ENCODE measurements at regions not wholly inside any gene's neighbourhood (a gene's known extent, or its start where the extent isn't known, plus 50 kb on each side); places are given as distances from the start of the nearest gene placed in this dataset.

DNA sequence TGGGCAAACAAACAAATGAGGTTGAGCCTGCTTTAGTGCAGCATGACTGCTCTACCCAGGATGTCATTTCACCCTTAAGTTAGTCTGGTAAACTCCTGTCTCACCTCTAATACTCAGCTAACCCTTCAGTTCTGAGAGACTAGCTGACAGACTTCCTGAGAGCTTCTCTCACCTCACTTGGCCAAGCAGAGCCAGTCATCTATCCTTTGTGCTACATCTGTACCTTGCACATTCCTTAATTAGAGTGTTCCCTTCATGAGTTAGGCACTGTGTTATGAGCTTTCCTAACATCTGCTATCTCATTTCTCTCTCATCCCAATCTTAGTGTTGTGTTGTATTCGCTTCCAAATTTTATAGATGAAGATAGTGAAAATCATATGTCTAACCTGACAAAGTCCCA, 220.1 kb upstream of the PIK3C3 start:
- Histone ChIP-seq H3K9me3 (no peaks in the 10 kb centered on the region), H3K27me3 (replicated peaks in 1 of 2; ENCODE audit: control insufficient read depth in 2 of 2, extremely low read depth in 1 of 2, insufficient read depth in 2 of 2, low read length in 1 of 2) (no peaks in the 10 kb centered on the region), H3K36me3 (ENCODE audit: control insufficient read depth in 2 of 2, extremely low read depth in 1 of 2, insufficient read depth in 1 of 2, low read length in 1 of 2) (no peaks in the 10 kb centered on the region), H3K27ac (ENCODE audit: low read length) (no peak overlapping the region), H3K4me1 (ENCODE audit: control insufficient read depth in 1 of 2, extremely low read depth in 1 of 2, insufficient read depth in 2 of 2, low read length in 2 of 2) (no peaks in the 10 kb centered on the region), H3K4me3 (ENCODE audit: control insufficient read depth in 1 of 2, extremely low read depth in 1 of 2, low read length in 1 of 2) (no peak overlapping the region)
- peaks cover 0 to 4% (median 0%) of the 10 kb centered on the region in 3 donors for H3K9me3 Mint-ChIP-seq
- ATAC-seq (replicated peaks in 1 of 4) (no peak), DNase-seq (no peak)
- H3K27me3 Mint-ChIP-seq = no peaks in the 10 kb centered on the region
- no CpG with 5 or more reads among the region's 1 CpG for WGBS (ENCODE audit: insufficient coverage)
- H3K4me1 Mint-ChIP-seq = no peaks in the 10 kb centered on the region
- no peak overlapping the region for H3K4me3 Mint-ChIP-seq
- no peak overlapping the region for H3K27ac Mint-ChIP-seq
- H3K36me3 Mint-ChIP-seq = no peaks in the 10 kb centered on the region
- ChIA-PET POLR2A (no interaction called here), CTCF (no interaction called here)

DNA sequence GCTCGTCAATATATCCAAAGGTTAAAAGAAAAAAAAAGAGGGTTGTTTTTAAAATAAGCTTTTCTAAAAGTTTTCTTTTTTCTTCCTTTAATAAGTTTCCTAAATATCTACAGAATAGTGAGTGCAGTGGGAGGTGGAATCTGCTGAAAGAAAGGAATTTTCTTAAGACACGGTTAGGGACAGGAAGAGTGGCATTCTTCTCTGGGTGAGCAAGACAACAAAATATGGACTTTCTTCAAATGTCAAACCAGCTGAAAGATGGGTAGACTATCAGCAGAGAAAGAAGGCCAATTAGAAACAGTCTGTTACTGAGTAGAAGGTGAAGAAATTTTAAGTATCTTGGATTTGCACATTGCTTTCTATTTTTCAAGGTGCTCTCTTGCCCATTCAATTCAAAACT, 222.7 kb upstream of the PIK3C3 start:
- no peaks in the 10 kb centered on the region for H3K27me3 Mint-ChIP-seq
- no peak for DNase-seq
- no peak overlapping the region for H3K27ac Mint-ChIP-seq
- Histone ChIP-seq H3K9me3 (no peaks in the 10 kb centered on the region), H3K27me3 (replicated peaks in 1 of 2; ENCODE audit: control insufficient read depth in 2 of 2, extremely low read depth in 1 of 2, insufficient read depth in 2 of 2, low read length in 1 of 2) (no peaks in the 10 kb centered on the region), H3K4me3 (ENCODE audit: control insufficient read depth in 1 of 2, extremely low read depth in 1 of 2, low read length in 1 of 2) (no peak overlapping the region), H3K4me1 (ENCODE audit: control insufficient read depth in 1 of 2, extremely low read depth in 1 of 2, insufficient read depth in 2 of 2, low read length in 2 of 2) (no peaks in the 10 kb centered on the region), H3K27ac (ENCODE audit: low read length) (no peak overlapping the region), H3K36me3 (ENCODE audit: control insufficient read depth in 2 of 2, extremely low read depth in 1 of 2, insufficient read depth in 1 of 2, low read length in 1 of 2) (no peaks in the 10 kb centered on the region)
- ChIA-PET POLR2A (interaction anchor here in 1 of 2 donors (0.5 kb wide), 1 partner anchor 461 kb away, joined by 3 read pairs; no protein-coding TSS in a partner anchor), CTCF (interaction anchor here in 1 of 2 donors (1.0 kb wide), 1 partner anchor 19 kb away, joined by 3 read pairs; no protein-coding TSS in a partner anchor)
- H3K4me1 Mint-ChIP-seq = no peaks in the 10 kb centered on the region
- WGBS (ENCODE audit: insufficient coverage) = 100% methylated on average over 1 of the region's 2 CpGs
- no peak overlapping the region for H3K4me3 Mint-ChIP-seq
- H3K9me3 Mint-ChIP-seq = peaks cover 0 to 4% (median 0%) of the 10 kb centered on the region in 3 donors
- H3K36me3 Mint-ChIP-seq = no peaks in the 10 kb centered on the region
- no peak for ATAC-seq (replicated peaks in 1 of 4)

DNA sequence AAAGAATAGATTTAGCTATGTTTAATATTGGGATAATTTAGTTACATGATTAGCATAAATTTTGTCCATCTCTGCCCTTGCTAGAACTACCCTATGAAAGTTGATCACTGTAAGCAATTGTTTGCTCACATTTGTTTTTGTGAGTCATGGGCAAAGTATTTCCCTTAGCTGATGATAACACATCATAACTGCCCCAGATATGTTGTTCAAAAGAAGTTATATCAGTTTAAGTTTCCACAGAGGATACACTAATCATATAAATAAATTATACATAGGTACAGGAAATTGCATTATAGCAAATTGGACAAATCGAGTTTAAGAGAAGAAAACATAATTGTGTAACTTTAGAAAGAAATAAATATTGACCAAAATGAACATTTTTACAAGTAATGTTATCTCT, 223.2 kb upstream of the PIK3C3 start:
- Histone ChIP-seq H3K27ac (ENCODE audit: low read length) (no peak overlapping the region), H3K4me3 (ENCODE audit: control insufficient read depth in 1 of 2, extremely low read depth in 1 of 2, low read length in 1 of 2) (no peak overlapping the region), H3K9me3 (no peaks in the 10 kb centered on the region), H3K36me3 (ENCODE audit: control insufficient read depth in 2 of 2, extremely low read depth in 1 of 2, insufficient read depth in 1 of 2, low read length in 1 of 2) (no peaks in the 10 kb centered on the region), H3K4me1 (ENCODE audit: control insufficient read depth in 1 of 2, extremely low read depth in 1 of 2, insufficient read depth in 2 of 2, low read length in 2 of 2) (no peaks in the 10 kb centered on the region), H3K27me3 (replicated peaks in 1 of 2; ENCODE audit: control insufficient read depth in 2 of 2, extremely low read depth in 1 of 2, insufficient read depth in 2 of 2, low read length in 1 of 2) (no peaks in the 10 kb centered on the region)
- DNase-seq (no peak), ATAC-seq (replicated peaks in 1 of 4) (no peak)
- Mint-ChIP-seq H3K9me3 (peaks cover 0 to 4% (median 0%) of the 10 kb centered on the region in 3 donors), H3K27ac (no peak overlapping the region), H3K4me3 (no peak overlapping the region), H3K36me3 (no peaks in the 10 kb centered on the region), H3K27me3 (no peaks in the 10 kb centered on the region), H3K4me1 (no peaks in the 10 kb centered on the region)
- CTCF ChIA-PET = interaction anchor here in 1 of 2 donors (1.0 kb wide), 1 partner anchor 19 kb away, joined by 3 read pairs; no protein-coding TSS in a partner anchor
- no CpG with 5 or more reads among the region's 1 CpG for WGBS (ENCODE audit: insufficient coverage)
- POLR2A ChIA-PET = no interaction called here

DNA sequence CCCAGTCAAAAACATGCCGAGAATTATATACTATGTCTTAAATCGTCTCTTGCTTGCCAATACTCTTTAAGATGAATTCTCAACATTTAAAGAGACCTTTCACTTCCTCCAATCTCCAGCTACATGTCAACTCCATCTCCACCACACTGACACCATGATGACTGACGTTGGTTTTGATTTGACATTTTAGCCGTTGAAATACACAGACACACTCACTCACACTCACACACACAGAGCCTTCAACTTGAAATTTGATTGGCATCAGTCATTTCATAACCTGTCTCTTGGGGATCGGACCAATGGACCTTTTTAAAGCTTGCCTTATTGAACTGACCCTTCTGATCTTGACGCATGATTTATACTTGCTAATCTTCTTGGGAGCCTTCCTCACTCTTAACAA, 230.8 kb upstream of the PIK3C3 start:
- Mint-ChIP-seq H3K4me1 (no peaks in the 10 kb centered on the region), H3K27ac (no peak overlapping the region), H3K36me3 (no peaks in the 10 kb centered on the region), H3K27me3 (no peaks in the 10 kb centered on the region), H3K4me3 (no peak overlapping the region), H3K9me3 (peaks cover 0 to 7% (median 4%) of the 10 kb centered on the region in 3 donors)
- Histone ChIP-seq H3K4me3 (ENCODE audit: control insufficient read depth in 1 of 2, extremely low read depth in 1 of 2, low read length in 1 of 2) (no peak overlapping the region), H3K9me3 (no peaks in the 10 kb centered on the region), H3K27ac (ENCODE audit: low read length) (no peak overlapping the region), H3K27me3 (replicated peaks in 1 of 2; ENCODE audit: control insufficient read depth in 2 of 2, extremely low read depth in 1 of 2, insufficient read depth in 2 of 2, low read length in 1 of 2) (no peaks in the 10 kb centered on the region), H3K4me1 (ENCODE audit: control insufficient read depth in 1 of 2, extremely low read depth in 1 of 2, insufficient read depth in 2 of 2, low read length in 2 of 2) (no peaks in the 10 kb centered on the region), H3K36me3 (ENCODE audit: control insufficient read depth in 2 of 2, extremely low read depth in 1 of 2, insufficient read depth in 1 of 2, low read length in 1 of 2) (no peaks in the 10 kb centered on the region)
- DNase-seq (no peak), ATAC-seq (replicated peaks in 1 of 4) (no peak)
- ChIA-PET POLR2A (no interaction called here), CTCF (no interaction called here)
- 82% methylated on average over 5 of the region's 6 CpGs for WGBS (ENCODE audit: insufficient coverage)

DNA sequence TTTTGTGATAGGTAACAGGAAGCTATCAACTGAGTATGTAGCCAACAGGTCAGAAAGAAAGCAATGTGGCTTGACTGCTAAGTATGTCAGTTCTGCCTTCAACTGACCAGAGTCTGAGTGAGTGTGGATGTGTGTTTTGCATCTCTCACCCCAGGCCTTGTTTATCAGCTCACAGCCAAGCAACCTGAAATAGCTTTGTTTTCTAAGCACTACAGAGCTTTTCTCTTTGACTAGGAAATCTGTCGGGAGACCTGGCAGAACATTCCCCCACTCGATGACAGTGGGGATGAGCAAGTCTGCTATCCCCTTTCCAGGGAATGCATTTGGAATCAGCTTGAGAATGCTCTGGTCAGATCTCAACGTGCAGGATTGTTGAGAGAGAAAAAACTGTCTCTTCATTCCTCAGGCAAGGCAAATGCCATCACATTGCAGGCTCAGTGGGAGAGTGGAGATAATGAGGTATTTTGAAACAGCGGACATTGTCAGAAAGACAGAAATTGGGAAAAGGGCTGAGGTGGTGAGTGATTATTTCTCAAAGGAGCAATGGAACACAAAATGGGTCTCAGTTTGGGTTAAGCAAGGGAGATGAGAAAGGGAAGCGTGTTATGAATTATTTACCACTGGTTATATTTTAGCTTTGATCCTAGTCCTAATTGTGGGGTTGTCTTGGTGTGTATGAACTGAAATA, 233.8 kb upstream of the PIK3C3 start:
- Mint-ChIP-seq H3K27me3 (no peaks in the 10 kb centered on the region), H3K9me3 (peaks cover 0 to 7% (median 4%) of the 10 kb centered on the region in 3 donors), H3K36me3 (no peaks in the 10 kb centered on the region), H3K27ac (no peak overlapping the region), H3K4me1 (no peaks in the 10 kb centered on the region), H3K4me3 (no peak overlapping the region)
- H3K4me3 ChIP-seq (ENCODE audit: control insufficient read depth in 1 of 2, extremely low read depth in 1 of 2, low read length in 1 of 2) = no peak overlapping the region
- no peaks in the 10 kb centered on the region for H3K9me3 ChIP-seq
- no peaks in the 10 kb centered on the region for H3K36me3 ChIP-seq (ENCODE audit: control insufficient read depth in 2 of 2, extremely low read depth in 1 of 2, insufficient read depth in 1 of 2, low read length in 1 of 2)
- H3K27me3 ChIP-seq (replicated peaks in 1 of 2; ENCODE audit: control insufficient read depth in 2 of 2, extremely low read depth in 1 of 2, insufficient read depth in 2 of 2, low read length in 1 of 2) = no peaks in the 10 kb centered on the region
- DNase-seq (no peak), ATAC-seq (replicated peaks in 1 of 4) (no peak)
- H3K27ac ChIP-seq (ENCODE audit: low read length) = no peak overlapping the region
- WGBS (ENCODE audit: insufficient coverage) = 100% methylated on average over 1 of the region's 5 CpGs
- POLR2A ChIA-PET = no interaction called here
- CTCF ChIA-PET = no interaction called here
- no peaks in the 10 kb centered on the region for H3K4me1 ChIP-seq (ENCODE audit: control insufficient read depth in 1 of 2, extremely low read depth in 1 of 2, insufficient read depth in 2 of 2, low read length in 2 of 2)

DNA sequence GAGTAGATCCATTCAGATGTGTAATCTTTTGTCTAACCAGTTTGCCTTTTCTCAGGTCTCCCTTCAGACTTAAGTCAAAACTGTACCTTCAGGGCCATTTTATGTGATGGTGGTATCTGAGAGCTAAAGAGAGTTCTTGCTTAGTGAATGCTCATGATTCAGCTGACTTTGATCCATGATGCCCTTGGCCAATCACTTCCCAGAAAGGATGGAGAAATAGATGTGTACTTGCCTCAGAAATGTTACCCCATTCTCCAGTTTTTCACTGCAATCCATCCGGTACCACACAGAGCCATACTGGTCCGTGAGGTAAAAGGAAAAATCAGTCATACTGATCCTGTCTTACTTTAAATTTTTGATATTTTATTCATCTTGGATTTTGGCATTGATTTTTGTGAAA, 234.8 kb upstream of the PIK3C3 start:
- Histone ChIP-seq H3K27ac (ENCODE audit: low read length) (no peak overlapping the region), H3K4me3 (ENCODE audit: control insufficient read depth in 1 of 2, extremely low read depth in 1 of 2, low read length in 1 of 2) (no peak overlapping the region), H3K9me3 (no peaks in the 10 kb centered on the region), H3K4me1 (ENCODE audit: control insufficient read depth in 1 of 2, extremely low read depth in 1 of 2, insufficient read depth in 2 of 2, low read length in 2 of 2) (no peaks in the 10 kb centered on the region), H3K36me3 (ENCODE audit: control insufficient read depth in 2 of 2, extremely low read depth in 1 of 2, insufficient read depth in 1 of 2, low read length in 1 of 2) (no peaks in the 10 kb centered on the region), H3K27me3 (replicated peaks in 1 of 2; ENCODE audit: control insufficient read depth in 2 of 2, extremely low read depth in 1 of 2, insufficient read depth in 2 of 2, low read length in 1 of 2) (no peaks in the 10 kb centered on the region)
- Mint-ChIP-seq H3K9me3 (peaks cover 0 to 7% (median 7%) of the 10 kb centered on the region in 3 donors), H3K27ac (no peak overlapping the region), H3K36me3 (no peaks in the 10 kb centered on the region), H3K4me1 (no peaks in the 10 kb centered on the region), H3K27me3 (no peaks in the 10 kb centered on the region), H3K4me3 (no peak overlapping the region)
- ATAC-seq (replicated peaks in 1 of 4) (no peak), DNase-seq (no peak)
- WGBS (ENCODE audit: insufficient coverage) = no CpG with 5 or more reads among the region's 2 CpGs
- CTCF ChIA-PET = no interaction called here
- POLR2A ChIA-PET = no interaction called here

DNA sequence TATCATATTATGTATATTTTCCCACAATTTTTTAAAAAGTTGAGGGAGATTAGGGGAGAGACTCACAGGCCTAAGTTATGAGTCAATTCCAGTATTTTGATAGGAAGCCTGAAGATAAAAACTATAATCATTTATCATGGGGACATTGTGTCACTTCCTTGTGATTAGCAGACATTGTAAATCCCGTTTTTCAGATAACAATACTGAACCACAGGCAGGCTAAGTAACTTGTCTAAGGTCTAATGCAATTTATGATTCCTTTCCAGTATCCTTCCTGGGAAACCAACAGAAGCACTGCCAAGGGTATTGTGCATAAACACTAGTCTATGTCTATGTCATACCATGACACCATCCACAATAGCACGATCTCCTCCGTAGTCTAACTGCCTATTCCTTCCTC, 235.2 kb upstream of the PIK3C3 start:
- H3K27ac Mint-ChIP-seq = no peak overlapping the region
- peaks cover 0 to 7% (median 7%) of the 10 kb centered on the region in 3 donors for H3K9me3 Mint-ChIP-seq
- no peaks in the 10 kb centered on the region for H3K36me3 Mint-ChIP-seq
- ATAC-seq (replicated peaks in 1 of 4) = no peak
- Histone ChIP-seq H3K36me3 (ENCODE audit: control insufficient read depth in 2 of 2, extremely low read depth in 1 of 2, insufficient read depth in 1 of 2, low read length in 1 of 2) (no peaks in the 10 kb centered on the region), H3K9me3 (no peaks in the 10 kb centered on the region), H3K27me3 (replicated peaks in 1 of 2; ENCODE audit: control insufficient read depth in 2 of 2, extremely low read depth in 1 of 2, insufficient read depth in 2 of 2, low read length in 1 of 2) (no peaks in the 10 kb centered on the region), H3K4me1 (ENCODE audit: control insufficient read depth in 1 of 2, extremely low read depth in 1 of 2, insufficient read depth in 2 of 2, low read length in 2 of 2) (no peaks in the 10 kb centered on the region), H3K4me3 (ENCODE audit: control insufficient read depth in 1 of 2, extremely low read depth in 1 of 2, low read length in 1 of 2) (no peak overlapping the region), H3K27ac (ENCODE audit: low read length) (no peak overlapping the region)
- ChIA-PET POLR2A (no interaction called here), CTCF (no interaction called here)
- no peaks in the 10 kb centered on the region for H3K27me3 Mint-ChIP-seq
- DNase-seq = no peak
- no CpG with 5 or more reads among the region's 3 CpGs for WGBS (ENCODE audit: insufficient coverage)
- no peaks in the 10 kb centered on the region for H3K4me1 Mint-ChIP-seq
- H3K4me3 Mint-ChIP-seq = no peak overlapping the region

Measured in T-cell (primary cell).